Adrenal gland (tissue), 5 donors: ENCODE measurements at regions not wholly inside any gene's neighbourhood (a gene's known extent, or its start where the extent isn't known, plus 50 kb on each side); places are given as distances from the start of the nearest gene placed in this dataset.
"Not testable (repeated sequence)": the region's sequence is repeated elsewhere in the genome, so short reads cannot be mapped to it uniquely, and the experiment has no call there.

ENCODE experiments used
- CTCF ChIP-seq, 6 experiments: fragments of 450-650 bp in 4 of 6; fragments of 200-600 bp in 2 of 6; sonication (generic) in 1 of 6; IDR thresholded peaks; 1 replicate in 5 of 6; 2 replicates in 1 of 6; pipeline versions ENCODE4 v1.5.1 to v1.8.0; 2016 to 2021; ENCODE audit warnings: antibody characterized with exemption in 6 of 6, mild to moderate bottlenecking in 2 of 6, moderate library complexity in 1 of 6
- POLR2A ChIP-seq, 2 donors: fragments of 450-650 bp; IDR thresholded peaks; one replicate each; pipeline ENCODE4 v1.6.1; 2017; ENCODE audit warnings: antibody characterized with exemption in 2 of 2, mild to moderate bottlenecking in 2 of 2, moderate library complexity in 1 of 2
- donor health status: DM: no; HTN: no; CAD: no.

DNA sequence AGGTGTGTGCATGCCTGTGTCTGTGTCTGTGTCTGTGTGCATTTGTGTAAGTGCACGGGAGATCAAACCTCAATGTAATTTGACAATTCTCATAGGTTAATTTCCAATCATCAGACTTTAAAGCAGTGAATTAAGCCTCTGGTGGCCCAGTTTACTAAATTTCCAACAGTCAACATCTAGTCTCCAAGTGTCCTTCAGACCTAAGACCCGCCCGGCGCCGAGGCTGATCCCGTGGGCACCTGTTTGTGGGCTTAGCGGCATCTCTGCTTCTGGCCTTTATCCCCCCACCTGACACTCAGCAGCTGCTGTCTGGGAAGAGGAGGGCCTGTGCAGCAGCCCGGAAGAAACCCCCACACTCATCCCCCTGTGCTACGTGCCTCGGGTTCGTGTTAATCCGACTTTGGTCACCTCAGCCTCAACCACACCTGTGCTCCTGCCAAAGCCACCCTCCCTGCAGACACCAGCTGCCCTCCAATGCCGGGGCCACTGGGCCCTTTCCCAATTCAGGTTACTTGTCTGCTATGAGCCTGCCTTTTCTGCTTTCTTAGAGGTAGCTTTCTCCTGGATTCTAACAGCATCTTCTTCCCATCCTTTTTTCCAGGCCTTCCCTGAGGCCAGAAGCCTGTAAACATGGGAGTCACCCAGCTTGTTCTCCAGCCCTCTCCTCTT lies 154.7 kb downstream of the ATP6V0E2 start:
- not testable (repeated sequence) for TF ChIP-seq CTCF, POLR2A (IDR thresholded peaks at IDR 0.05)
